K562 (cell line): ENCODE measurements at regions not wholly inside any gene's neighbourhood (a gene's known extent, or its start where the extent isn't known, plus 50 kb on each side); places are given as distances from the start of the nearest gene placed in this dataset.

Source experiments
- ATAC-seq: fragments of 200-7000 bp; cut with Tn5 transposase; 3 replicates; pipeline ENCODE4 v1.9.1; 2020; ENCODE audit warnings: moderate library complexity
- BruUV-seq: library from RNA; stranded (reverse); fragments of 400-500 nt; replicated peaks from 2 replicates; lab custom pipeline; 2021; lab: Mats Ljungman, UMichigan
- CTCF ChIA-PET: fragments of 300-600 bp; formaldehyde crosslinking; extraction: SDS; loops from one replicate; lab custom pipeline; 2021; ENCODE audit warnings: low intra/inter-chr PET ratio; lab: Yijun Ruan, JAX
- POLR2A ChIA-PET: fragments of 300-600, 350-650 bp; sonication (Branson Sonifier 250); formaldehyde crosslinking; extraction: SDS; loops from one replicate; lab custom pipeline; 2021; ENCODE audit warnings: antibody characterized with exemption, inconsistent platforms; lab: Yijun Ruan, JAX
- DNase-seq, 4 experiments: peaks; one replicate each; pipeline versions ENCODE4 v3.0.0 to v3.0.0-alpha.2; 2011 to 2018; ENCODE audit warnings: low spot score in 3 of 4, mixed read lengths in 3 of 4; ENCODE audit errors: extremely low read depth in 1 of 4
- FAIRE-seq: peaks from 2 replicates; lab custom pipeline; 2011; peaks lifted over from hg19 to GRCh38; lab: Jason Lieb, UNC
- H2AFZ ChIP-seq: 2 replicates; pipeline ENCODE4 v1.6.0; 2011; ENCODE audit warnings: low read depth, low read length, control low read depth, inconsistent platforms
- H3K27ac ChIP-seq: fragments of 200-600 bp; 3 replicates; pipeline ENCODE4 v1.8.0; 2011; ENCODE audit warnings: low read depth, mild to moderate bottlenecking, control low read depth, inconsistent platforms, low read length, moderate library complexity, mixed read lengths; ENCODE audit errors: extremely low read depth
- H3K27me3 ChIP-seq, 2 experiments: fragments of 300-600 bp in 1 of 2; 2 replicates in 1 of 2; 3 replicates in 1 of 2; pipeline versions ENCODE4 v1.6.0 to v1.8.0; 2011; ENCODE audit warnings: inconsistent platforms in 2 of 2, low read length in 2 of 2, mild to moderate bottlenecking in 1 of 2, mixed read lengths in 1 of 2, moderate library complexity in 1 of 2; ENCODE audit not compliant: control insufficient read depth in 2 of 2, insufficient read depth in 2 of 2
- H3K36me3 ChIP-seq: fragments of 300-600 bp; 3 replicates; pipeline ENCODE4 v1.8.0; 2011; ENCODE audit warnings: mild to moderate bottlenecking, low read length, inconsistent platforms; ENCODE audit not compliant: control insufficient read depth, insufficient read depth
- H3K4me1 ChIP-seq, 2 experiments: fragments of 200-600 bp in 1 of 2; replicated peaks in 1 of 2; 2 replicates in 1 of 2; 3 replicates in 1 of 2; pipeline versions ENCODE4 v1.5.1 to v1.8.0; 2011; ENCODE audit warnings: inconsistent platforms in 2 of 2, low read length in 2 of 2, mild to moderate bottlenecking in 1 of 2, mixed read lengths in 1 of 2, moderate library complexity in 1 of 2; ENCODE audit not compliant: control insufficient read depth in 2 of 2, insufficient read depth in 2 of 2
- H3K4me2 ChIP-seq: 2 replicates; pipeline ENCODE4 v1.6.1; 2011; ENCODE audit warnings: low read length, control low read depth, inconsistent platforms, mixed read lengths; ENCODE audit not compliant: insufficient read depth
- H3K4me3 ChIP-seq: fragments of 200-600 bp; sonication (generic), shearing (Covaris generic); 2 replicates; pipeline ENCODE4 v1.5.1; 2016; ENCODE audit warnings: control low read depth, inconsistent platforms
- H3K79me2 ChIP-seq: fragments of 200-600 bp; 3 replicates; pipeline ENCODE4 v1.8.0; 2011; ENCODE audit warnings: low read length, inconsistent platforms; ENCODE audit not compliant: control insufficient read depth, insufficient read depth
- H3K9ac ChIP-seq, 2 experiments: 2 replicates each; pipeline versions ENCODE4 v1.6.0 to v1.6.1; 2011; ENCODE audit warnings: low read depth in 2 of 2, low read length in 2 of 2, control low read depth in 1 of 2, inconsistent platforms in 1 of 2, mild to moderate bottlenecking in 1 of 2, mixed read lengths in 1 of 2; ENCODE audit not compliant: insufficient read depth in 1 of 2
- H3K9me1 ChIP-seq: one replicate; pipeline ENCODE4 v1.6.0; 2011; ENCODE audit warnings: inconsistent platforms, mild to moderate bottlenecking, low read length, moderate library complexity; ENCODE audit not compliant: control insufficient read depth, insufficient read depth
- H3K9me3 ChIP-seq: replicated peaks from 2 replicates; pipeline ENCODE4 v1.5.1; 2011; ENCODE audit warnings: low read depth, low read length, inconsistent platforms; ENCODE audit not compliant: control insufficient read depth, insufficient read depth
- H4K20me1 ChIP-seq: replicated peaks from 2 replicates; pipeline ENCODE4 v1.6.1; 2011; ENCODE audit warnings: low read length, inconsistent platforms, mixed read lengths; ENCODE audit not compliant: control insufficient read depth, insufficient read depth
- DACH1 ChIP-seq: fragments of 450-650 bp; IDR thresholded peaks from 2 replicates; pipeline ENCODE4 v1.6.1; 2018; ENCODE audit not compliant: partially characterized antibody
- E2F3 ChIP-seq: fragments of 250-450 bp; sonication (Bioruptor Pico); IDR thresholded peaks from 2 replicates; pipeline ENCODE4 v1.4.0; 2020; ENCODE audit warnings: mild to moderate bottlenecking
- HIVEP1 ChIP-seq: fragments of 250-450 bp; sonication (Bioruptor Pico); IDR thresholded peaks from 2 replicates; pipeline ENCODE4 v1.4.0; 2020; ENCODE audit warnings: mild to moderate bottlenecking
- HOXB6 ChIP-seq: fragments of 250-450 bp; sonication (Bioruptor Pico); IDR thresholded peaks from 2 replicates; pipeline ENCODE4 v1.5.1; 2022; ENCODE audit warnings: mild to moderate bottlenecking, borderline replicate concordance
- TBL1XR1 ChIP-seq, 2 experiments: IDR thresholded peaks; 2 replicates each; pipeline ENCODE4 v1.6.1; 2012; ENCODE audit warnings: improper control_type of control experiment in 2 of 2, low read length in 2 of 2, mild to moderate bottlenecking in 1 of 2
- ZNF174 ChIP-seq: fragments of 250-450 bp; sonication (Bioruptor Pico); IDR thresholded peaks from 2 replicates; pipeline ENCODE4 v1.4.0; 2020; ENCODE audit warnings: mild to moderate bottlenecking
- whole genome bisulfite sequencing: fragments of 100-300 bp; shearing (Covaris generic); methylation state at CpG from one replicate; pipeline ENCODE4 v1.1.6; 2016; ENCODE audit warnings: low coverage, mixed read lengths; ENCODE audit not compliant: insufficient coverage; ENCODE audit errors: missing lambda C conversion rate; 5-methylcytosine and 5-hydroxymethylcytosine counted together
- in situ Hi-C: fragments of 300-500 bp; cut with MboI; formaldehyde crosslinking; loops from 4 replicates; pipeline ENCODE4 v1.15.0; 2018; ENCODE audit warnings: inconsistent platforms, mixed read lengths
- intact Hi-C: fragments of 100-400 bp; cut with micrococcal nuclease; formaldehyde crosslinking; loops from 2 replicates; pipeline ENCODE4 v1.14.2; 2022
- TF ChIP-seq, protein P1 (sequence below): fragments of 450-650 bp; IDR thresholded peaks from 2 replicates; pipeline ENCODE4 v1.6.1; 2016; ENCODE audit warnings: low read depth, mild to moderate bottlenecking, moderate library complexity

DNA sequence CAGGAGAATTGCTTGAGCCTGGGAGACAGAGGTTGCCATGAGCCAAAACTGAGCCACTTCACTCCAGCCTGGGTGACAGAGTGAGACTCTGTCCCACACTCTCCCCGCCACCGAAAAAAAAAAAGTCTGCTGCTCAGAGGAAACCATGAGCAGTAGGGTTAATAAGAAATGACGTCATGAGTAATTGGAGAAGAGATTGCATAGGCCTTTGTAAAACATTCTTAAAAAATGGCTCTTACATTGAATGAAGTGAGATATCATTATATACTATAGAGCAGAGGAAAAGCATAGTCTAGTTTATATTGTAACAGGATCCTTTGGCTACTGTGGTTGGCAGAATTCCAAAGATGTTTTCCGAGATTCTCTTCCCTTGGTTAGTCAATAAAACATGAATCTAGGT is 228.2 kb downstream of the PCDH20 start (continued):
- TF ChIP-seq, protein P1, sequence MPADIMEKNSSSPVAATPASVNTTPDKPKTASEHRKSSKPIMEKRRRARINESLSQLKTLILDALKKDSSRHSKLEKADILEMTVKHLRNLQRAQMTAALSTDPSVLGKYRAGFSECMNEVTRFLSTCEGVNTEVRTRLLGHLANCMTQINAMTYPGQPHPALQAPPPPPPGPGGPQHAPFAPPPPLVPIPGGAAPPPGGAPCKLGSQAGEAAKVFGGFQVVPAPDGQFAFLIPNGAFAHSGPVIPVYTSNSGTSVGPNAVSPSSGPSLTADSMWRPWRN: no peak

GRCh38 chr13:61183670-61184069 is 232.0 kb downstream of the PCDH20 start:
- no peak for DNase-seq
- in situ Hi-C loops: no loop called here
- intact Hi-C loops: no loop called here
- H4K20me1 ChIP-seq: no peaks in the 10 kb centered on the region
- no peaks in the 10 kb centered on the region for H3K36me3 ChIP-seq
- no peak overlapping the region for H3K27ac ChIP-seq
- FAIRE-seq: no peak
- no peak overlapping the region for H3K4me2 ChIP-seq
- H3K9me3 ChIP-seq: no peaks in the 10 kb centered on the region
- ChIA-PET POLR2A (no interaction called here), CTCF (no interaction called here)
- H3K27me3 ChIP-seq: no peaks in the 10 kb centered on the region
- 0% methylated on average over 1 of the region's 1 CpG for WGBS
- H3K79me2 ChIP-seq: no peaks in the 10 kb centered on the region
- no peak overlapping the region for H3K4me3 ChIP-seq
- TF ChIP-seq ZNF174 (CRISPR knock-in tag): no peak
- no peaks in the 10 kb centered on the region for H3K4me1 ChIP-seq
- BruUV-seq: no TSS peak
- H3K9ac ChIP-seq: no peak overlapping the region
- no peak for ATAC-seq
- no peaks in the 10 kb centered on the region for H3K9me1 ChIP-seq
- H2AFZ ChIP-seq: no peak overlapping the region

DNA sequence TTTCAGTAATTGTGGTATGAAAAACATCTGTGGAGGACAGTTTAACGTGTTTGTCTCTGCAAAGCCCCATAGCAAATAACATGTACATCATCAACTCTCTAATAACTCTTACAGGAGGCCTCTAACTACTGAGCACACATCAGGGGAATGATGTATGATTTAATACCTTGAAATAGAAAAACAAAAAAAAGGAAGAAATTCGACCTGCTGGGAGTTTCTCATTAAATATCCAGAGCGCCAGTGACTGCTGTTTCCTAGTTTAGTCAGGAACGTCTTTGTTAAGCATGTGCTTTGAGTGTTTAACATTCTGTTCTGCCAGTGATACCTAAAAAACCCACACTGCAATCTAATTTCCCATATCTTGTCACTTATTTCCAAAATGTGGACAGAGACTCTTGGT is 235.4 kb downstream of the PCDH20 start:
- DNase-seq (no peak), ATAC-seq (no peak), FAIRE-seq (no peak)
- TF ChIP-seq DACH1 (no peak), E2F3 (CRISPR knock-in tag) (no peak), TBL1XR1 (IDR thresholded peaks at IDR 0.05; ENCODE audit: low read length in 2 of 2) (no peak), HOXB6 (CRISPR knock-in tag) (no peak), HIVEP1 (CRISPR knock-in tag) (no peak)
- ChIA-PET POLR2A (no interaction called here), CTCF (no interaction called here)
- H3K27me3 ChIP-seq: no peaks in the 10 kb centered on the region
- H3K79me2 ChIP-seq: no peaks in the 10 kb centered on the region
- no TSS peak for BruUV-seq
- 4% methylated on average over 4 of the region's 4 CpGs for WGBS
- H3K27ac ChIP-seq: no peak overlapping the region
- no peak overlapping the region for H2AFZ ChIP-seq
- no peak overlapping the region for H3K4me2 ChIP-seq
- no peaks in the 10 kb centered on the region for H3K9me3 ChIP-seq
- no peaks in the 10 kb centered on the region for H3K36me3 ChIP-seq
- H3K9me1 ChIP-seq: no peaks in the 10 kb centered on the region
- no peaks in the 10 kb centered on the region for H4K20me1 ChIP-seq
- H3K4me1 ChIP-seq: no peaks in the 10 kb centered on the region
- intact Hi-C loops (no loop called here), in situ Hi-C loops (no loop called here)
- no peak overlapping the region for H3K4me3 ChIP-seq
- no peak overlapping the region for H3K9ac ChIP-seq
